ENCODE measurements at regions not wholly inside any gene's neighbourhood (a gene's known extent, or its start where the extent isn't known, plus 50 kb on each side); places are given as distances from the start of the nearest gene placed in this dataset.
"Not testable (repeated sequence)": the region's sequence is repeated elsewhere in the genome, so short reads cannot be mapped to it uniquely, and the experiment has no call there.

DNA sequence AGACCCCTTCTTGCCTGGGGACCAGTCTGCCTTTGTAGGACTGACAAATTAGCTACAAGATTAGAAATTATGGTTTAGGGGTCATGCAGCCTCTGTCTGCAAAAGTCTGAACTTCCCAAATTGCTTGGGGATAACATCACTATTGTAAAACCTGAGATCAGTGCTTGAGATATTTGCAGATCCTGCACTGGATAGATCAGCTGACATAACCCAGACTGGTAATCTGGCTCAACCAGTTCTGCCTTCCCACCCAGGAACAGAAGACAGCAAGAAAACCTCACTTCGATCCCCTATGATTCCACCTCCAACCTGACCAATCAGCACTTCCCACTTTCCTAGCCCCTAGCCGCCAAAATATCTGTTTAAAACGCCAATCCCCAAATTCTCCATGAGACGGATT, 202.8 kb upstream of the DIAPH2 start:
- no peak for TF ChIP-seq EZH2 (IDR thresholded peaks at IDR 0.05; ENCODE audit: low read length)
- TF ChIP-seq CTCF (optimal IDR thresholded peaks at IDR 0.05 in 1 of 3, IDR thresholded peaks at IDR 0.05 in 1 of 3, conservative IDR thresholded peaks at IDR 0.05 in 1 of 3; ENCODE audit: extremely low read depth in 1 of 3, insufficient read depth in 2 of 3, low read length in 3 of 3): no peak
- DNase-seq (ENCODE audit: low read depth, low spot score) (no peak), FAIRE-seq (no peak)
- Histone ChIP-seq H3K4me1 (ENCODE audit: control insufficient read depth, extremely low read depth, insufficient read depth, low read length) (no peaks in the 10 kb centered on the region), H3K4me2 (ENCODE audit: control insufficient read depth, extremely low read depth, insufficient read depth, low read depth, low read length) (no peak overlapping the region), H3K79me2 (ENCODE audit: control insufficient read depth, insufficient read depth, low read length) (no peaks in the 10 kb centered on the region), H4K20me1 (ENCODE audit: control insufficient read depth, extremely low read depth, insufficient read depth, low read length) (no peaks in the 10 kb centered on the region), H3K36me3 (ENCODE audit: control insufficient read depth in 2 of 2, extremely low read depth in 1 of 2, insufficient read depth in 2 of 2, low read length in 2 of 2) (no peaks in the 10 kb centered on the region), H3K9me3 (ENCODE audit: control insufficient read depth, low read depth, low read length) (no peaks in the 10 kb centered on the region), H3K27ac (ENCODE audit: control insufficient read depth, insufficient read depth, low read length) (no peak overlapping the region), H3K27me3 (ENCODE audit: control insufficient read depth, extremely low read depth, insufficient read depth, low read length) (no peaks in the 10 kb centered on the region), H3K9ac (ENCODE audit: control insufficient read depth, extremely low read depth, insufficient read depth, low read length) (no peak overlapping the region), H3K9me1 (ENCODE audit: control insufficient read depth, extremely low read depth, insufficient read depth, low read length) (no peaks in the 10 kb centered on the region), H2AFZ (ENCODE audit: control insufficient read depth, low read length) (no peak overlapping the region), H3K4me3 (ENCODE audit: control insufficient read depth in 2 of 3, extremely low read depth in 1 of 3, insufficient read depth in 2 of 3, low read depth in 1 of 3, low read length in 3 of 3) (no peak overlapping the region)
- dilution Hi-C loops (cut with MboI; ENCODE audit: extremely low pct_ligation_motif_present, low sequenced_read_pairs): no loop called here

DNA sequence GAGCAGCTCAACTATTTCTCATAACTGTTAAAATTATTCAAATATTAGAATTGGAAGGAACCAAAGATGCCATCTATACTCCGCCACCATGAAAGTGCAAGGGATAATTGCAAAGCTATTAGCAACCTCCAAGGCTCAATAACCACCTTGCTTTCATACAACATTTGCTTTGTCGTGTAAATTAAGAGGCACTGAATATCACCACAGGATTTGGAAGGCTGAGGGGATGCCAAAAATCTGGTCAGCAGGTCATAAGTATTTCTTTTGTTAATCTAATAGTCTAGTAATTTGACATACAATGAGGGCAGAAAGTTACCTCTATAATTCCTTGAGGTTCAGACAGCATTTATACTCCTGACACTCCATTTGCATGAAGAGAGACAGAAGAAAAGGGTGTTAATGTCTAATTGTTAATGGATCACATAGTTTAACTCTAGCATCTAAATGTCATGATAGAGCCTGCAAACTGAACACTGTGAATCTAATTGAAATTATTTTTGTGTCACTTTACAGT, 200.9 kb upstream of the DIAPH2 start:
- FAIRE-seq: no peak
- DNase-seq (ENCODE audit: low read depth, low spot score): no peak
- Histone ChIP-seq H3K36me3 (ENCODE audit: control insufficient read depth in 2 of 2, extremely low read depth in 1 of 2, insufficient read depth in 2 of 2, low read length in 2 of 2) (no peaks in the 10 kb centered on the region), H3K79me2 (ENCODE audit: control insufficient read depth, insufficient read depth, low read length) (no peaks in the 10 kb centered on the region), H3K27ac (ENCODE audit: control insufficient read depth, insufficient read depth, low read length) (no peak overlapping the region), H3K4me2 (ENCODE audit: control insufficient read depth, extremely low read depth, insufficient read depth, low read depth, low read length) (no peak overlapping the region), H3K9me3 (ENCODE audit: control insufficient read depth, low read depth, low read length) (no peaks in the 10 kb centered on the region), H3K4me3 (ENCODE audit: control insufficient read depth in 2 of 3, extremely low read depth in 1 of 3, insufficient read depth in 2 of 3, low read depth in 1 of 3, low read length in 3 of 3) (no peak overlapping the region), H2AFZ (ENCODE audit: control insufficient read depth, low read length) (no peak overlapping the region), H4K20me1 (ENCODE audit: control insufficient read depth, extremely low read depth, insufficient read depth, low read length) (no peaks in the 10 kb centered on the region), H3K4me1 (ENCODE audit: control insufficient read depth, extremely low read depth, insufficient read depth, low read length) (no peaks in the 10 kb centered on the region), H3K9me1 (ENCODE audit: control insufficient read depth, extremely low read depth, insufficient read depth, low read length) (no peaks in the 10 kb centered on the region), H3K9ac (ENCODE audit: control insufficient read depth, extremely low read depth, insufficient read depth, low read length) (no peak overlapping the region), H3K27me3 (ENCODE audit: control insufficient read depth, extremely low read depth, insufficient read depth, low read length) (no peaks in the 10 kb centered on the region)
- dilution Hi-C loops (cut with MboI; ENCODE audit: extremely low pct_ligation_motif_present, low sequenced_read_pairs): no loop called here
- no peak for TF ChIP-seq EZH2 (IDR thresholded peaks at IDR 0.05; ENCODE audit: low read length)
- TF ChIP-seq CTCF (optimal IDR thresholded peaks at IDR 0.05 in 1 of 3, IDR thresholded peaks at IDR 0.05 in 1 of 3, conservative IDR thresholded peaks at IDR 0.05 in 1 of 3; ENCODE audit: extremely low read depth in 1 of 3, insufficient read depth in 2 of 3, low read length in 3 of 3): no peak

GRCh38 chrX:96486687-96487086, 198.0 kb upstream of the DIAPH2 start:
- H3K79me2 ChIP-seq (ENCODE audit: control insufficient read depth, insufficient read depth, low read length); dilution Hi-C loops (cut with MboI; ENCODE audit: extremely low pct_ligation_motif_present, low sequenced_read_pairs); H4K20me1 ChIP-seq (ENCODE audit: control insufficient read depth, extremely low read depth, insufficient read depth, low read length); H3K9me3 ChIP-seq (ENCODE audit: control insufficient read depth, low read depth, low read length); H3K4me2 ChIP-seq (ENCODE audit: control insufficient read depth, extremely low read depth, insufficient read depth, low read depth, low read length); H3K4me3 ChIP-seq (ENCODE audit: control insufficient read depth in 2 of 3, extremely low read depth in 1 of 3, insufficient read depth in 2 of 3, low read depth in 1 of 3, low read length in 3 of 3); H3K4me1 ChIP-seq (ENCODE audit: control insufficient read depth, extremely low read depth, insufficient read depth, low read length); FAIRE-seq; DNase-seq (ENCODE audit: low read depth, low spot score); H3K36me3 ChIP-seq (ENCODE audit: control insufficient read depth in 2 of 2, extremely low read depth in 1 of 2, insufficient read depth in 2 of 2, low read length in 2 of 2); H3K9me1 ChIP-seq (ENCODE audit: control insufficient read depth, extremely low read depth, insufficient read depth, low read length); H3K9ac ChIP-seq (ENCODE audit: control insufficient read depth, extremely low read depth, insufficient read depth, low read length); H3K27me3 ChIP-seq (ENCODE audit: control insufficient read depth, extremely low read depth, insufficient read depth, low read length); H3K27ac ChIP-seq (ENCODE audit: control insufficient read depth, insufficient read depth, low read length); H2AFZ ChIP-seq (ENCODE audit: control insufficient read depth, low read length): not testable (repeated sequence)

Data from keratinocyte (primary cell).